ENCODE measurements at regions not wholly inside any gene's neighbourhood (a gene's known extent, or its start where the extent isn't known, plus 50 kb on each side); places are given as distances from the start of the nearest gene placed in this dataset.
"Not testable (repeated sequence)": the region's sequence is repeated elsewhere in the genome, so short reads cannot be mapped to it uniquely, and the experiment has no call there.

DNA sequence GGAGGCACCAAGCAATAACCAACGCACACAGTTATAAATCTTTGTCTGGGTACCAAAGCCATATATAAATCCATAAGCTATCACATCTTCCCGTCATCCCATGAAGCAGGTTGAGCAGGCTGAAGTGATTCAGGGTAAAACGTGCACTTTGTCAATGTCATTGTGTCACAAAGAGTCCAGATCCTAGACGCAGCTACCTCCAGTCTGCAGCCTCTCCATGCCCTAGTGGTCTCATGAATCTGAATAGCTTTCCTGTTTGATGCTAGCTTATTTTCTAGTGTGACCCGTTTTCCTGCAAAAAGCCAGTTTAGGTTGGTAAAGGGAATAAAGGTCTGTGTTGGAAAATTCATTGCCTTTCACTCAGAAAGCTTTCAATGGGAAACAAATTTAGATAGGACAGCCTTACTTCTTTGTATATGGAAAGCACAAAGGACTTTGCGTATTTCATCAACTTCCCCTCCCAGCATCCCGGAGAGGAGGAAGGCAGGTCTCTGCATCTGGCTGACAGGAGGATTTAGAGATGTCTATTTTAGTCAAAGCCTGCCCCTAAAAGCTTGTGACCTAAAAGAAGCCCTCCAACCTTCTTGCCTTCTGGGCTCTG, 222.3 kb upstream of the ARL4C start:
- DNase-seq = no peak

- no peak for DNase-seq
These were observed 219.4 kb upstream of the ARL4C start for GRCh38 chr2:234716271-234716670.

GRCh38 chr2:234715671-234716250, 218.9 kb upstream of the ARL4C start:
- no peak for DNase-seq

GRCh38 chr2:234714711-234715110, 217.8 kb upstream of the ARL4C start:
- no peak for DNase-seq

GRCh38 chr2:234712421-234712935, 215.6 kb upstream of the ARL4C start:
- no peak for DNase-seq

- no peak for DNase-seq
These were observed 214.4 kb upstream of the ARL4C start for GRCh38 chr2:234711308-234711707.

GRCh38 chr2:234710587-234710986, 213.7 kb upstream of the ARL4C start:
- no peak for DNase-seq

GRCh38 chr2:234710066-234710465, 213.2 kb upstream of the ARL4C start:
- DNase-seq = no peak

GRCh38 chr2:234708717-234709116, 211.8 kb upstream of the ARL4C start:
- no peak for DNase-seq

DNA sequence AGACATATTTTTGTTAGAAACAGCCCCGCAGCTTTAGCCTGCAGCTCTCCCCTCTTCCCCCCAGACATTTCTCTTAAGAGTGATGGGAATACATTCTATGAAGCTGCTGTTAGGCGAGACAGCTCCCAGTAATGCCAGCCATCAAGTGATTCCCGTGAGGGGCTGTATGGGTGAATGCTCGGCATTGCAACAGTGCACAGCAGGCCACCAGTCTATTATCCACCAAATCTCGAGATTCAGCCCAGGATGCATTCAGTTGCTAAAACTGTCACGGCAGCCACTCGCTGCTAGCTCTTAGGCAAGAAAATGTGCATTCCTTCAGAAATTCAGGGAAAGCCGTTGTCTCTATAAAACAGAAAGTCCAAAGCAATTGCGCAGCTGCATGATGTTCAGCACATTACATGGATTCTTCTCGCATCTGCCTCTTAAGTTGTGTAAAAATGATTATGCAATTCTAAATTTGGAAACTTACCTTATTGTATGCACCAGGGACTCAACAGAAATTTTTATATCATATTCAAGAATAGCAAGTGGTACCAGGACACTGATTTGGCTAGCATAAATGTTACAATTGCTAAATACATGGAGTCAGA, 211.3 kb upstream of the ARL4C start:
- DNase-seq = no peak

- DNase-seq = no peak
These were observed 209.2 kb upstream of the ARL4C start for GRCh38 chr2:234706086-234706485.

- DNase-seq = no peak
These were observed 208.2 kb upstream of the ARL4C start for GRCh38 chr2:234705108-234705507.

GRCh38 chr2:234703258-234703657, 206.4 kb upstream of the ARL4C start:
- DNase-seq = no peak

GRCh38 chr2:234702731-234703225, 205.9 kb upstream of the ARL4C start:
- DNase-seq = no peak

- no peak for DNase-seq
These were observed 205.0 kb upstream of the ARL4C start for GRCh38 chr2:234701841-234702240.

DNA sequence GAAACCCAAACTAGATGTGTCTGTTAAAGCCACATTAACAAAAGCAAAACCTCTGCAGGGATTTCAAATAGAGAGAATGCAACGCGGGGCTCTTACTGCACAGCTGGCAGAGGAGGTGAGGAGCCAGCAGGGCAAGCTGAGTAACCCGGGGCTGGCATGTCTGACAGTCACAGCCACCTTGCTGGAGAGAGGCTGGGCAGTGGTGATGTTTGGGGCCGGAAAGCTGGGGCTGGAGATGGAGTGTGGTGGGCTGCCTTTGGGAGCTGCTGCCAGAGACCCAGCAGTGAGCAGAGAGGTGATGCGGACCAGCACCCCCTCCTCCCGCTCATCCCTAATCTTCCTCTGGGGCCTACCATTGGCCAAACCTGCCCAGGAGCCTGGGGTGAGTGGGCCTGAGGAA, 204.5 kb upstream of the ARL4C start:
- DNase-seq = no peak

- no peak for DNase-seq
These were observed 202.6 kb upstream of the ARL4C start for GRCh38 chr2:234699456-234699855.

DNA sequence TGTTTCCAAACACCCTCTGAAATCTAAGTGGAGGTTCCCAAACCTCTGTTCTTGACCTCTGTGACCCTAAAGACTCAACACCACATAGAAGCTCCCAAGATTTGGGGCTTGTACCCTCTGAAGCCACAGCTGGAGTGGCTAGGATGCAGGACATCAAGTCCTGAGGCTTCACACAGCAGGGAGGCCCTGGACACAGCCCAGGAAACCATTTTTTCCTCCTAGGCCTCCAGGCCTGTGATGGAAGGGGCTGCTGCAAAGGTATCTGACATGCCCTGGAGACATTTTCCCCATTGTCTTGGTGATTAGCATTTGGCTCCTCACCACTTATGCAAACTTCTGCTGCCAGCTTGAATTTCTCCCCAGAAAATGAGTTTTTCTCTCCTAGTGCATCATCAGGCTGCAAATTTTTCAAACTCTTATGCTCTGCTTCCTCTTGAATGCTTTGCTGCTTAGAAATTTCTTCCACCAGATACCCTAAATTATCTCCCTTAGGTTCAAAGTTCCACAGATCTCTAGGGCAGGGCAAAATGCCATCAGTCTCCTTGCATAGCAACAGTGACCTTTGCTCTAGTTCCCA, 200.5 kb upstream of the ARL4C start:
- DNase-seq = not testable (repeated sequence)

- DNase-seq = no peak
These were observed 199.1 kb upstream of the ARL4C start for GRCh38 chr2:234695981-234696380.

- DNase-seq = no peak
These were observed 197.5 kb upstream of the ARL4C start for GRCh38 chr2:234694244-234695013.

- not testable (repeated sequence) for DNase-seq
These were observed 196.9 kb upstream of the ARL4C start for GRCh38 chr2:234693681-234694190.

GRCh38 chr2:234693191-234693590, 196.3 kb upstream of the ARL4C start:
- DNase-seq = not testable (repeated sequence)
